ENCODE measurements at regions not wholly inside any gene's neighbourhood (a gene's known extent, or its start where the extent isn't known, plus 50 kb on each side); places are given as distances from the start of the nearest gene placed in this dataset.

DNA sequence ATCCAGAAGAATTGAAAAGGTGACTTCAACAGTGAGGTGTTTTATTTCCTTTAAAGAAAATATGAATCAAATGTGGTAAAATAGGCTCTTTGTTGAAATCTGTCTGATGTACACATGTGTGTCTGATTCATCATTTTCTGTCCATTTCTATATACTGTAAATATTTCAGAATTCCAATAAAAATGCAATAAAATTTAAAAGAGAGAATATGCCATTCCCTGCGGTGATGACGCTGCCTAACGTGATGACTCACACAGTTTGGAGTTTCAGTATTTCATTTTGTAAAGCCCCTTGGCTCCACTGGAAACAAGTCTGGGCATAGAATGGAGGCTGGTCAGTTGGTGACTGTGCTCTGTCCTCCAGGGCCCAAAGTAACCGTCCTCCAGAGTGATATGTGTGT, 482.5 kb upstream of the CDH5 start:
- H3K36me3 ChIP-seq: no peaks in the 10 kb centered on the region
- no peaks in the 10 kb centered on the region for H3K4me1 ChIP-seq
- no peaks in the 10 kb centered on the region for H3K27me3 ChIP-seq
- no peak overlapping the region for H3K4me3 ChIP-seq
- no peak for DNase-seq
- no peak overlapping the region for H3K27ac ChIP-seq
- TF ChIP-seq, protein P1, sequence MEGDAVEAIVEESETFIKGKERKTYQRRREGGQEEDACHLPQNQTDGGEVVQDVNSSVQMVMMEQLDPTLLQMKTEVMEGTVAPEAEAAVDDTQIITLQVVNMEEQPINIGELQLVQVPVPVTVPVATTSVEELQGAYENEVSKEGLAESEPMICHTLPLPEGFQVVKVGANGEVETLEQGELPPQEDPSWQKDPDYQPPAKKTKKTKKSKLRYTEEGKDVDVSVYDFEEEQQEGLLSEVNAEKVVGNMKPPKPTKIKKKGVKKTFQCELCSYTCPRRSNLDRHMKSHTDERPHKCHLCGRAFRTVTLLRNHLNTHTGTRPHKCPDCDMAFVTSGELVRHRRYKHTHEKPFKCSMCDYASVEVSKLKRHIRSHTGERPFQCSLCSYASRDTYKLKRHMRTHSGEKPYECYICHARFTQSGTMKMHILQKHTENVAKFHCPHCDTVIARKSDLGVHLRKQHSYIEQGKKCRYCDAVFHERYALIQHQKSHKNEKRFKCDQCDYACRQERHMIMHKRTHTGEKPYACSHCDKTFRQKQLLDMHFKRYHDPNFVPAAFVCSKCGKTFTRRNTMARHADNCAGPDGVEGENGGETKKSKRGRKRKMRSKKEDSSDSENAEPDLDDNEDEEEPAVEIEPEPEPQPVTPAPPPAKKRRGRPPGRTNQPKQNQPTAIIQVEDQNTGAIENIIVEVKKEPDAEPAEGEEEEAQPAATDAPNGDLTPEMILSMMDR (IDR thresholded peaks at IDR 0.05): no peak
- TF ChIP-seq POLR2A (IDR thresholded peaks at IDR 0.05): no peak
- no peaks in the 10 kb centered on the region for H3K9me3 ChIP-seq

DNA sequence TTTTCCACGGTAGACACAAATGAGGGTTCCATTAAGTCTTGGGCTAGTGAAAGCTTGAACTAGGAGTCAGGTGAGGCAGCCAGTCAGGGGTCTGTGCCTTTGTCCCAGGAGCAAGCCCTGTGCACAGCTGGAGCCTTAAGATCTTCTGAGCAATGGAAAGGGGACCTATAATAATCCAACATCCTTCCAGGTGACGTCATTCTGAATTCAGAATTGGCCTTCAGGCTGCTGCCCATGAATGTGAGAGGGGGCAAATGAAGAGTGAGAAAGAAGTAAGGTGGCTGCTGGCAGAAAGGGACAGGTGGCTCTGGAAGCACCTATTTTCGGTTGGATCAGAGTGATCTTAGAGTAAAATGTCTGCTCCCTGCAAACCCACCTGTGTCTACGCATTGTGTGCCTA, 488.1 kb upstream of the CDH5 start:
- TF ChIP-seq, protein P1 (IDR thresholded peaks at IDR 0.05): no peak
- no peak for TF ChIP-seq POLR2A (IDR thresholded peaks at IDR 0.05)
- Histone ChIP-seq H3K4me3 (no peak overlapping the region), H3K9me3 (no peaks in the 10 kb centered on the region), H3K27ac (no peak overlapping the region), H3K4me1 (no peaks in the 10 kb centered on the region), H3K27me3 (no peaks in the 10 kb centered on the region), H3K36me3 (no peaks in the 10 kb centered on the region)
- DNase-seq: no peak

DNA sequence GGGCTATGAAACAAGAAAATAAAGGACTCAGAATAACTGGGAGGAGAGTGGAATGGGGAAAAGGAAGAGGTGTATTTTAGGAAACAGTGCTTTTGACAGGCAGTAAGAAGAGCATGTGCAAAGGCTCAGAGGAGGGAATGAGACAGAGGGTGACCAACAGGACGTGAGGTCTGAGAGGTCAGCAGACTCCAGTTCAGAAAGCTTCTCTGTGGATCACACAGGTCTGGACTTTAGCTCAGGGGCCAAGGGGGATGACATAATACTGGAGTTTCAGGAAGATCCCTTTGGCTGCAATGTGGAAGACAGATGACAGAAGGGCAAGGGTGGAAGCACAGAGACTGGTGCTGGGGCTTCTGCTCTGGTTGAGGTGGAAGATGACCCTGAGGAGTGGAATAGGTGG, 489.9 kb upstream of the CDH5 start:
- Histone ChIP-seq H3K9me3 (no peaks in the 10 kb centered on the region), H3K27me3 (no peaks in the 10 kb centered on the region), H3K4me3 (no peak overlapping the region), H3K27ac (no peak overlapping the region), H3K36me3 (no peaks in the 10 kb centered on the region), H3K4me1 (no peaks in the 10 kb centered on the region)
- DNase-seq: no peak
- TF ChIP-seq, protein P1 (IDR thresholded peaks at IDR 0.05): no peak
- no peak for TF ChIP-seq POLR2A (IDR thresholded peaks at IDR 0.05)

DNA sequence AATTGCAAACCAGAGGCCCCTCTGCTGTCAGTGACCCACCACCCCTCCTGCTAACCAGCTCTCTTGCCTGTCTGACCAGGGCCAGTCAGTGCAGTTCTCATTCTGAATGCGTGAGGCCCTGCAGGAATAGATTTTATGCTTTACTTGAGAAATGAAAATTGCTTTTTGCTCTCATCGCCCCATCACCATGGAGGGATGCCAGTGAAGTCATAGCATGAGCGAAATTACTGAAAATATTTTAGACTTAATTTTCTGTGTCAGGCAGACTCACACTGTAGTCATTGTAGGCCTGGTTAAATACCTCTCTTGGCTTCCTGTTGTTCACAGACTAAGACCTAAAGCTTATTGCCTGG, 490.5 kb upstream of the CDH5 start:
- Histone ChIP-seq H3K9me3 (no peaks in the 10 kb centered on the region), H3K36me3 (no peaks in the 10 kb centered on the region), H3K27ac (no peak overlapping the region), H3K4me1 (no peaks in the 10 kb centered on the region), H3K27me3 (no peaks in the 10 kb centered on the region), H3K4me3 (no peak overlapping the region)
- no peak for DNase-seq
- TF ChIP-seq, protein P1 (IDR thresholded peaks at IDR 0.05): no peak
- no peak for TF ChIP-seq POLR2A (IDR thresholded peaks at IDR 0.05)

DNA sequence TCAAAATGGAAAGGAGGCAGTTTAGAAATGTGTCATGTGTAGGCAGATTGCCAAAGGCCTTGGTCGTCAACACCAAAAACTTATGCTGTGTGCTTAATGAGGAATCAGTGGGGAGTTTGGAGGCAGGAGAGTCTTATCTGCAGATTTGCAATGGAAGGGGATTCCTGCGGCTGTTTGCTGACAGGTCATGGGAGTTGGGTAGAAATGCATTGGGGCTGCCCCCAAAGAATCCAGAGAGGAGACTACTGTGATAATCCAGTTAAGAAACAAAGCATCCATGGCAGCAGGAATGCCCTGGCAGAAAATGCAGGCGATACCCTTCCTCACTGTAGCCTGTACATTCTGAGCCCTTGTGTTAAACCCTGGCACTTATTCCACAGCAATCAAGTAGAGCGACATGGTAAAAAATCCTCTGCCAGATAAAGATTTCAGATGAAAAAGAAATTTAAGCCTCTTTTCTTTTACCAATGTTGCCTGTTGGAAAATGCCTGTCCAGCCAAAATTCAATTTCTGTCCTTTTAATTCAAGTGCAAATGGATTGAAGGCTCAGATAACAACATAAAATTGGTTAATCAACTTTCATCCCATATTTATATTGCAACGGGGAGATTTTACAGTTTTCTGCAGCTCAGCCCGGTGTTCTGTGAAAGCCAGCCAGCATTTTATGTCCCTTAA, 491.0 kb upstream of the CDH5 start:
- Histone ChIP-seq H3K4me1 (no peaks in the 10 kb centered on the region), H3K36me3 (no peaks in the 10 kb centered on the region), H3K4me3 (no peak overlapping the region), H3K27me3 (no peaks in the 10 kb centered on the region), H3K9me3 (no peaks in the 10 kb centered on the region), H3K27ac (no peak overlapping the region)
- TF ChIP-seq, protein P1 (IDR thresholded peaks at IDR 0.05): no peak
- no peak for TF ChIP-seq POLR2A (IDR thresholded peaks at IDR 0.05)
- no peak for DNase-seq

DNA sequence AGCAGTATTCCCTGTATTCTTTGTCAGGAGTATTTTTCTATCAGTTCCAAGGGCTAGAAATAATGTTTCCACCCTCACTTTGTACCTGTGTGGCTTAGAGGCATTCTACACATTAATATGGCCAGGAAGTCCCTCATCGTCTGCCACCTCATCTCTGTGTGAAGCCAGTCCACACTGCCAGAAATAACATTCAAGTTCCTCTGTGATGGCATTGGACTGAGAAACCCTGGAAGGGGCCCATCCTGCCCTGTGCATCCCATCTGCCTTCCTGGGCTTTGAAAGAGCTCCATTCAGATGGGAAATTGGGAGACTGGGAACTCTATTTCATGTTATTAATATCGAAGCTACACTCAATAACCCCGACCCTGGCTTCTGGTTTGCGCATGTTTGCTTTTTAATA, 497.2 kb upstream of the CDH5 start:
- no peaks in the 10 kb centered on the region for H3K36me3 ChIP-seq

More for the DNA sequence above, 497.2 kb upstream of the CDH5 start:
- Histone ChIP-seq H3K4me3 (no peak overlapping the region), H3K4me1 (no peaks in the 10 kb centered on the region), H3K9me3 (no peaks in the 10 kb centered on the region), H3K27me3 (no peaks in the 10 kb centered on the region), H3K27ac (no peak overlapping the region)
- TF ChIP-seq POLR2A (IDR thresholded peaks at IDR 0.05): no peak
- TF ChIP-seq, protein P1 (IDR thresholded peaks at IDR 0.05): no peak
- no peak for DNase-seq

Measured in Peyer's patch (tissue), 4 donors.